SK-N-MC (cell line): ENCODE measurements at regions not wholly inside any gene's neighbourhood (a gene's known extent, or its start where the extent isn't known, plus 50 kb on each side); places are given as distances from the start of the nearest gene placed in this dataset.

Experiments used
- EZH2 ChIP-seq: fragments of 200-600 bp; sonication (generic); IDR thresholded peaks from one replicate; pipeline ENCODE4 v1.6.1; 2017; ENCODE audit warnings: antibody characterized with exemption
- FOXP2 ChIP-seq: optimal IDR thresholded peaks from 2 replicates; pipeline ENCODE3; 2011; ENCODE audit warnings: mild to moderate bottlenecking, moderate library complexity; ENCODE audit not compliant: insufficient read depth; ENCODE audit errors: extremely low read length, control extremely low read depth
- POLR2AphosphoS5 ChIP-seq: IDR thresholded peaks from 2 replicates; pipeline ENCODE4 v1.6.1; 2012; ENCODE audit warnings: mild to moderate bottlenecking, low read depth, low read length, borderline replicate concordance

DNA sequence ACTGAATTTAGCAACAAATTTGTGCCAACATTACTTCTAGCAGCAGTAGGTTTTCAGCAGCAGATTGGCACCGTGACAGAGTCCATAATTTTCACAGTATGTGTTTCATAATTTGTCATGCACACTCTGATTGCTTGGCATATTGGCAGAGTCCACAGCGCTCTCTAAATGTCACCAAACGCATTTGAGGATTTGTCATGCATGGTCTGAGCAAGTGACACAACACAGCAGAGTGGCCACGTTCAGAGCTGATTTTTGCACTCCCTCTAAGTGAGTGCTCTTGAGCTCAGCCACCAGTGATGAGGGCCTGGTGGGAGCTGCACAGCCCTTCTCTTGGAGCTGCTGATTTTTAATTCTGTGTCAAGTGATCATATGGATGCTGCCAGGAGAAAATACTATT lies 1270.8 kb downstream of the ROBO1 start:
- TF ChIP-seq POLR2AphosphoS5 (no peak), EZH2 (no peak), FOXP2 (no peak)
